GM19455 (cell line): ENCODE measurements at regions not wholly inside any gene's neighbourhood (a gene's known extent, or its start where the extent isn't known, plus 50 kb on each side); places are given as distances from the start of the nearest gene placed in this dataset.
"Not testable (repeated sequence)": the region's sequence is repeated elsewhere in the genome, so short reads cannot be mapped to it uniquely, and the experiment has no call there.

ENCODE experiments used
- ATAC-seq: cut with Tn5 transposase; IDR thresholded peaks from one replicate; pipeline ENCODE4 v1.9.1; 2021; ENCODE audit not compliant: unreplicated experiment

- ATAC-seq = not testable (repeated sequence)
Observed at GRCh38 chr12:29029484-29029883, 119.6 kb upstream of the FAR2 start.

- no peak for ATAC-seq
Observed at GRCh38 chr12:29030006-29030405, 119.1 kb upstream of the FAR2 start.

- no peak for ATAC-seq
Observed at GRCh38 chr12:29032446-29032845, 116.6 kb upstream of the FAR2 start.

- no peak for ATAC-seq
Observed at GRCh38 chr12:29033519-29033918, 115.6 kb upstream of the FAR2 start.

- ATAC-seq = no peak
Observed at GRCh38 chr12:29035112-29035511, 114.0 kb upstream of the FAR2 start.

GRCh38 chr12:29039013-29039412 lies 110.1 kb upstream of the FAR2 start:
- ATAC-seq = no peak

GRCh38 chr12:29041621-29042020 lies 107.5 kb upstream of the FAR2 start:
- ATAC-seq = no peak

- no peak for ATAC-seq
Observed at GRCh38 chr12:29043069-29043468, 106.0 kb upstream of the FAR2 start.

- ATAC-seq = no peak
Observed at GRCh38 chr12:29044799-29045198, 104.3 kb upstream of the FAR2 start.

GRCh38 chr12:29048787-29049186 lies 100.3 kb upstream of the FAR2 start:
- ATAC-seq = no peak

GRCh38 chr12:29050503-29050902 lies 98.6 kb upstream of the FAR2 start:
- no peak for ATAC-seq

- ATAC-seq = no peak
Observed at GRCh38 chr12:29051221-29051620, 97.9 kb upstream of the FAR2 start.

GRCh38 chr12:29053567-29053966 lies 95.5 kb upstream of the FAR2 start:
- peak; percentile 71 for ATAC-seq

GRCh38 chr12:29054858-29055663 lies 94.0 kb upstream of the FAR2 start:
- no peak for ATAC-seq

- no peak for ATAC-seq
Observed at GRCh38 chr12:29066011-29066588, 83.0 kb upstream of the FAR2 start.

- ATAC-seq = no peak
Observed at GRCh38 chr12:29067430-29067829, 81.6 kb upstream of the FAR2 start.

GRCh38 chr12:29070309-29070708 lies 78.8 kb upstream of the FAR2 start:
- ATAC-seq = no peak

- ATAC-seq = no peak
Observed at GRCh38 chr12:29071099-29071498, 78.0 kb upstream of the FAR2 start.

- no peak for ATAC-seq
Observed at GRCh38 chr12:29072631-29073030, 76.4 kb upstream of the FAR2 start.

- ATAC-seq = peak; percentile 86
Observed at GRCh38 chr12:29073631-29074239, 75.3 kb upstream of the FAR2 start.

GRCh38 chr12:29081101-29081500 lies 68.0 kb upstream of the FAR2 start:
- no peak for ATAC-seq

GRCh38 chr12:29082522-29082921 lies 66.6 kb upstream of the FAR2 start:
- ATAC-seq = no peak
